T47D (cell line): ENCODE measurements at regions not wholly inside any gene's neighbourhood (a gene's known extent, or its start where the extent isn't known, plus 50 kb on each side); places are given as distances from the start of the nearest gene placed in this dataset.

Experiments used
- DNase-seq, 2 experiments: peaks; one replicate each; pipeline versions ENCODE4 v3.0.0 to v3.0.0-alpha.2; 2011 to 2012; ENCODE audit warnings: low read depth in 1 of 2, low spot score in 1 of 2
- JUND ChIP-seq: IDR thresholded peaks from 2 replicates; pipeline ENCODE4 v1.6.1; 2012; ENCODE audit warnings: low read depth
- in situ Hi-C: cut with HindIII; loops from 2 replicates; pipeline ENCODE4 v1.10.0; 2016; ENCODE audit warnings: low sequenced_read_pairs, low pct_unique_long_range_greater_than_20kb

DNA sequence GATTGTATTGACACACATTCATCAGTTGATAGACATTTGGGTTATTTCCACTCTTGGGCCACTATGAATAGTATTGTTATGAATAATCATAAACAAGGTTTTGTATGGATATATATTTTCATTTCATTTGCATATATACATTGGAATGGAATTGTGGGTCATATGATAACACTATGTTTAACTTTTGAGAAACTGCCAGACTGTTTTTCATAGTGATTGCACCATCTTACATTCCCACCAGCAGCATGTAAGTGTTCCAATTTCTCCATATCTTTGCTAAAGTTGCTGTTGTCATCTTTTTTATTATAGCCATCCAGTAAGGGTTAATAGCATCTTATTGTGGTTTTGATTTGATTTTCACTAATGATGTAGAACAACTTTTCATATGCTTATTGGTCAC is 198.5 kb upstream of the PPFIA2 start:
- TF ChIP-seq JUND: no peak
- DNase-seq: no peak
- in situ Hi-C loops: no loop called here

DNA sequence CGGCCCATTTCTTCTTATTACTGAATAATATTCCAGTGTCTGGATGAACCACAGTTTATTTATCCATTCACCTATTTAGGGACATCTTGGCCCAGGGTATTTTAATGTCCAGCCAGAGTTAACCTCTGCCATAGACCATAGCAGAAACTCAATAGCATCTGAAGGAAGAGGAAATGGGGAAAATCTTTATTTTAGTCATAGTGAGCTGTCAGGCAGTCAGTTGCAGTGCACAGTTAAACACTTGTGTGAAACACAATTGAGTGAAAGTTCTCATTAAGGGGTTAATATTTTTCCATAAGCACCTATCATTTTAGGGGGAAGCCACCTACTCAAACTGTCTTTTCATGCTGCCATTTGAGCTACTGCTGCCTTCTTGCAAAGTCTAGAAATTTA is 197.3 kb upstream of the PPFIA2 start:
- in situ Hi-C loops: no loop called here
- TF ChIP-seq JUND: no peak
- DNase-seq: no peak

DNA sequence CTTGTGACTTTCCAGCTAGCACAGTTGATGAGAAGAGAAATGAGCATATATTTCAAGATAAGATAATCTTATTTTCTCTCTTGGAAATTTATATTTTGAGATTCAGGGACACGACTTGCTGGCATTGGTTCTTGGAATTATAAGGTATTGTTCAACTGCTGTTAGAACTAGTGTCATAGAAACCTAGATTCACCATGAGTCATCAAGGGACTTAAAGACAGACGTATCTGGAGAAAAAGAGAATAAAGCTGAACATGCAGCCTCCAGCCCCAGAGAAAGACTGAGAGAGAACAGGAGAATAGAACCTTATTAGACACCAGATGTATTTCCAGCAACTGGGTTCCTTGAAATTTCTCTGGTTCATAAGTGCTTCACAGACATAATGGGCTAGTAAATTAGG is 194.4 kb upstream of the PPFIA2 start:
- DNase-seq: no peak
- in situ Hi-C loops: no loop called here
- no peak for TF ChIP-seq JUND

- TF ChIP-seq JUND: no peak
- in situ Hi-C loops: no loop called here
- no peak for DNase-seq
Measured at GRCh38 chr12:81950871-81951270, 191.7 kb upstream of the PPFIA2 start.

GRCh38 chr12:81949841-81950308 is 190.7 kb upstream of the PPFIA2 start:
- TF ChIP-seq JUND: no peak
- in situ Hi-C loops: no loop called here
- no peak for DNase-seq

- DNase-seq: no peak
- in situ Hi-C loops: no loop called here
- TF ChIP-seq JUND: no peak
Measured at GRCh38 chr12:81949416-81949815, 190.3 kb upstream of the PPFIA2 start.

- DNase-seq: no peak
- TF ChIP-seq JUND: no peak
- in situ Hi-C loops: no loop called here
Measured at GRCh38 chr12:81944886-81945285, 185.7 kb upstream of the PPFIA2 start.

- no peak for TF ChIP-seq JUND
- DNase-seq: no peak
- in situ Hi-C loops: no loop called here
Measured at GRCh38 chr12:81942594-81942993, 183.4 kb upstream of the PPFIA2 start.

- in situ Hi-C loops: no loop called here
- DNase-seq: no peak
- no peak for TF ChIP-seq JUND
Measured at GRCh38 chr12:81930037-81930436, 170.9 kb upstream of the PPFIA2 start.

GRCh38 chr12:81896771-81897170 is 137.6 kb upstream of the PPFIA2 start:
- in situ Hi-C loops: no loop called here
- DNase-seq: peak in 1 of 2 experiments; percentile 35
- TF ChIP-seq JUND: no peak

GRCh38 chr12:81888961-81889360 is 129.8 kb upstream of the PPFIA2 start:
- TF ChIP-seq JUND: no peak
- in situ Hi-C loops: no loop called here
- DNase-seq: no peak

DNA sequence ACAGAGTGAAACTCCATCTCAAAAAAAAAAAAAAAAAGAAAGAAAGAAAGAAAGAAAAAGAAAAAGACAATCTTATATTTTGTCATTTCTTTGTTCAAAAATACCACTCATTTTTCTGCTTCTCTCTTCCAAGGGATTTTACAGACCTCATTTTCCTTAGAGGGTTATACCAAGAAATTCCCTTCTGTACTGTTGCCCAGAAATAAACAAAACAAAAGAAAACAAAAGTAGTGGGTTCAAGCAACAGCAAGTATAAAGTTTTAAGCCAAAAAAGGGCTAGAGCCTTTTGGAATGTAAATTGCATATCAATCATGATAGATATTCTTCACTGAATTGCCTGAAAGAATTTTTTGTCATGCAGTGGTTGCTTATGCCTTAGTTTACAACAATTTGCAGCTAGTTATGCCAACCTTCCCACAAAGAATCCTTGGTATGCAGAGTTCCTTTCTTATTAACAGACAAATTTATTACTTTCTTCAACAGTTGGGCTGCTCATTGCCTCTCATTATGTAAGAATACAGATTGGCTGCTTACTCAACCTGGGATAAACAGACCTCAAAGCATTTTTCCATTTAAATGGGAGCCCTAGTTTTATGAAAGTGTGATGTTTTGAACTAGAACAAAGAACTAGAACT is 129.1 kb upstream of the PPFIA2 start:
- DNase-seq: peak in 1 of 2 experiments; percentile 9
- TF ChIP-seq JUND: no peak
- in situ Hi-C loops: no loop called here

DNA sequence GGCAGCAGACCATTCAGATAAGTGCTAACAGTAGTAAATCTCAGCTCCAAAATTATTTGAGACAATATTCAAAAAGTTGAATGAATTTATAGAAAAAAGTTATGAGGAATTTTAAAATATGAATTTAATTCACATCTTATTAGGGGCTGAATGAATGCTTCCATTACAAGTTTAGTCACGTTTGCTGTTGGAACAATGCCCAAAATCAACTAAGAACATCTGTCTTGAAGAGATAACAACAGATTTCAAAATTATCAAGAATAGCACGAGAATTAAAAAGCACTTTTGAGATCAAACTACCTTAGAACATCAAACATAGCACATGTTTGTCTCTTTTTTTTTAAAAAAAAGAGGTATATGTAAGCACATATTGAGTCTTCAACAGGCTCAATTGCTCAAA is 115.4 kb upstream of the PPFIA2 start:
- no peak for DNase-seq
- in situ Hi-C loops: no loop called here
- TF ChIP-seq JUND: no peak

- TF ChIP-seq JUND: no peak
- in situ Hi-C loops: no loop called here
- DNase-seq: no peak
Measured at GRCh38 chr12:81874166-81874565, 115.0 kb upstream of the PPFIA2 start.
